IPS DF 19.7 (cell line): ENCODE measurements at regions not wholly inside any gene's neighbourhood (a gene's known extent, or its start where the extent isn't known, plus 50 kb on each side); places are given as distances from the start of the nearest gene placed in this dataset.

ENCODE experiments used
- DNase-seq: peaks from one replicate; pipeline ENCODE4 v3.0.0-alpha.2; 2013; ENCODE audit warnings: low read depth, low spot score

GRCh38 chr10:60728056-60728455 lies 50.2 kb upstream of the CDK1 start:
- no peak for DNase-seq

DNA sequence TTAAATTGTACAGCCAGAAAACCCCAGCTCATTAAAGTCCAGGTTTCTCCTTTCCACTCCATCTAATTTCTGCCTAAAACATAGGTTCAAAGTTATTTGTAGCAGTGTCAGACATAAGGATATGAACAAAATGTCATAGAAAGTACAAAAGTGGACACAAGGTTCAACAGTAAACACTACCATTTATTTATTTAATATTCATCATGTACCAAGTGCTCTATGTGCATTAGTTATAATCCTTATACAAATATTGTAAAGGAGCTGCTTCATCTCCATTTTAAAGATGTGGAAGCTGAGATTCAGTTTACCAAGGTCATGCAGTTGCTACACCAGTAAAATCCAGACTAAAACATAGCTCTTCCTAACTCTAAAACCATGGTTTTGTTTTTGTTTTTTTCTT lies 52.0 kb upstream of the CDK1 start:
- no peak for DNase-seq

DNA sequence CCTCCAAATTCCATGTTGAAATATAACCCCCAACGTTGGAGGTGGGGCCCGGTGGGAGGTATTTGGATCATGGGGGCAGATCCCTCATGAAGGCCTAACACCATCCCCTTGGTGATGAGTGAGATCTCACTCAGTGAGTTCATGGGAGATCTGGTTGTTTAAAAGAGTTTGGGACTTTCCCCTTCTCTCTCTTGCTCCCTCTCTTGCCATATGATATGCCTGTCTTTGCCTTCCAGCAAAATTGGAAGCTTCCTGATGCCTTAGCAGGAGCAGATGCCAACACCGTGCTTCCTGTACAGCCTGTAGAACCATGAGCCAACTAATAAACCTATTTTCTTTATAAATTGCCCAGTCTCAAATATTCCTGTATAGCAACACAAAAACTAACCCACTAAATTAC lies 55.7 kb upstream of the CDK1 start:
- DNase-seq: no peak

- DNase-seq: no peak
Measured at GRCh38 chr10:60719721-60720120, 58.6 kb upstream of the CDK1 start.

GRCh38 chr10:60718886-60719285 lies 59.4 kb upstream of the CDK1 start:
- DNase-seq: no peak

DNA sequence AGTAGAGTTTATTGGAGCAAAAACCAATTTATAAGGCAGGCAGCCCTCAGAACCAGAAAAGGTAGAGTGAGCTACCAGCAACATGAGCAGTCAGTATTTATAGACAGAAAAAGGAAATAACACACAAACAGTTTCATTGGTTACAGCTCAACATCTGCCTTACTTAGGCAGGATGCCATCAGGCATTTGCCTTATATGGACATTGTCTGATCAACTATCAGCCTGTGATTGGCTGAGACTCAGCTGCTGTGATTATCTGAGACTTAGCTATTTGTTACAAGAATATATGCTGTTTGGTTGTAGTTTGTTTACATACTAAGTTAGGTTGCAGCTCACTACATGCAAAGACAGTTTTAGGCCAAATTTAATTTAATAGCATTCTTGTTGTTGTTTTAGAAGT lies 60.4 kb upstream of the CDK1 start:
- DNase-seq: no peak

GRCh38 chr10:60714233-60714632 lies 64.0 kb upstream of the CDK1 start:
- no peak for DNase-seq

- DNase-seq: no peak
Measured at GRCh38 chr10:60711496-60711895, 66.8 kb upstream of the CDK1 start.

DNA sequence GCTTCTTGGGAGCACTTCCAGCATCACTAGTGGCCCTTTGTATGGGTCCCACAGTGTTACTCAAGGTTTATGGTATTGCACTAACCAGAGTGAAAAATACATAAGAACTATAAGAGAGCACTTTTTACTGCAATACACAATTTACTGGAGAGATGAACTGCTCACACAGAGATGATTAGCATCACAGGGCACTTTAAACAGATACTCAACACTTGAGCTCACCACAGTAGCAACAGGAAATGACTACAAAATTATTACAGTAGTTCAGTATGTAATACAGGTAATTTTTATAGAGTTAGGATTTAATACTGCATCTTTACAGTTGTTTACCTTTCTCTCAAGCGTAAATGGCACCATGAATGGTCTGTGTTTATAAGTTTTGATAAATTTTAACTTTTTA lies 68.2 kb upstream of the CDK1 start:
- DNase-seq: no peak

DNA sequence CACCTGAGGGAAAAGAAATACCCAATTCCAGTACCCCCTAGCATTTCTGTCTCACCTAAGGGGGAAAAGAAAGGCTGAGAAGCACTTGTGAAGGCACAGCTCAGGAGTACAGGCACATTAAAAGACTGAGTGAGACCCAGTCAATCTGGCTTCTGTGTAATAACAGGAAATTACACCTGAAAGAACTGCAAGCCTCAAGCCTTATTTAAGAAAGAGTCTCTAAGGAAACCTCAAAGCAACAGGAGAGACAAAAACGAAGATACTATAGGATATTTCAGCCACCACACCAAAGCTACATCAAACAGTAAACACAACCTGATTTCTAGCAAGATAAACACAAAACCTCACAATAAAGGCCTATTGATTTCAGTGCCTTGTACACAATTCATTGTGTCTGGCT lies 69.6 kb upstream of the CDK1 start:
- no peak for DNase-seq

- DNase-seq: no peak
Measured at GRCh38 chr10:60707841-60708240, 70.4 kb upstream of the CDK1 start.

DNA sequence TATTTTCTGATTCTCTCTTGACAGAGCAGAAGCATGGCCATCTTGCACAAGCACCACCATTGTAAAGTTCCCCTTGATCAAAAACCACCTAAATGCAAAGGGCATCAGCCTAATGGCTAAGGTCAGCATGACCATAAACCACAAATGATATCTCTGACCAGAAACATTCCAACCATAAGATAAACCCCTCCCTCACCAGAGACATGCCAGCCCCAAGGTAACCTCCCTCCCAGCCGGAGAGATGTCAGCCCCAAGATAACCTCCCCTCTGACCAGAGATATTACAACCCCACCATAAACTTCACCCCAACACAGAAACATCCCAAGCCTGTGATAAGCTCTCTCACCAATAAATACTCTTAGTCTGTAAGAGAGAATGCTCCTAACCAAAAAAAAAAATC lies 72.1 kb upstream of the CDK1 start:
- DNase-seq: no peak

DNA sequence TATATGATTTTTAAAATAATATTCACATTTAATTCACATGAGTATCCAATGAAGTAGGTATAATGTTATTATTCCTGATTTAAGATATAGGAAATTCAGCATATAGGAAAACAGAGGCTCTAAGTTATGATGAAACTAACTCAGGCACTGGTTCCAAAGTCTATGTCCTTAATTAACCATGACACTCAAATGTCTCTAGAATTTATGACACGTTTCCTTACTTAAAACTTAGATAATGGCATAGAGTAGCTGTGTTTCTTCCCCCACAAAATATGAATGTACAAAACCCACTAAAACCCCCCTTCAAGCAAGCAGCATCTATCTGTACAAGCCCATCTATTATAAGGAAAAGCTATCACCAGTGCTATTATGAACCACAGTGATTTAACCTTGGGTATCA lies 72.9 kb upstream of the CDK1 start:
- no peak for DNase-seq

DNA sequence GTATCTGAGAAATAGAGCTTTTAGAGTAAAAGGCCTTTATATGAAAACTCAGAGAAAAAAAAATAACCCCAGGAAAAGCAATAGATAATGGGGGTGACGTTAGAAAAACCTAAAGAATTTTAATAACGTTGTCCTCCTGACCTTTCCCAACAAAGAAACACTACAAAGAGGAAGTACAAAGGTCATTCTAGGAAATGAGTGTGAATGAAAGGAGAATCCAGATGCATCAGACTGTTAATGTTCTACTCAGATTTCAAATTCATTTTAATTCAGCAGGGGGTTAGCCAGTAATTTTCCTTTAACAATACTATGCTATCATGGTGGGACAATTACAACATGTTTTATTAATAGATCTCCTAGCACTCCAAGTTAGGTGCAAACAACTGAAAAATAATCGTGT lies 73.8 kb upstream of the CDK1 start:
- no peak for DNase-seq

GRCh38 chr10:60703266-60704041 lies 74.8 kb upstream of the CDK1 start:
- no peak for DNase-seq

DNA sequence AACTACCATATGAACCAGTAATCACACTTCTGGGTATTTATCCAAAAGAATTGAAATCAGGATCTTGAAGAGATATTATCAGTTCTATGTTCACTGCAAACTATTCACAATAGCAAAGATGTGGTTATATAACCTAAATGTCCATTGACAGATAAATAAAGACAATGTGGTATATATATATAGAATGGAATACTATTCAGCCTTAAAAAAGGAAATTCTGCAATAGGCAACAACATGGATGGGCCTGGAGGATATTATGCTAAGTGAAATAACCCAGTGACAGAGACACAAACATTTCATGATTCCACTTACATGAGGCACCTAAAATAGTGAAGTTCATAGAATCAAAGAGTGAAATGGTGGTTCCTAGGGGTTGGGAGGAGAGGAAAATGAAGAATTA lies 90.6 kb upstream of the CDK1 start:
- DNase-seq: no peak

- no peak for DNase-seq
Measured at GRCh38 chr10:60684091-60684490, 94.2 kb upstream of the CDK1 start.

DNA sequence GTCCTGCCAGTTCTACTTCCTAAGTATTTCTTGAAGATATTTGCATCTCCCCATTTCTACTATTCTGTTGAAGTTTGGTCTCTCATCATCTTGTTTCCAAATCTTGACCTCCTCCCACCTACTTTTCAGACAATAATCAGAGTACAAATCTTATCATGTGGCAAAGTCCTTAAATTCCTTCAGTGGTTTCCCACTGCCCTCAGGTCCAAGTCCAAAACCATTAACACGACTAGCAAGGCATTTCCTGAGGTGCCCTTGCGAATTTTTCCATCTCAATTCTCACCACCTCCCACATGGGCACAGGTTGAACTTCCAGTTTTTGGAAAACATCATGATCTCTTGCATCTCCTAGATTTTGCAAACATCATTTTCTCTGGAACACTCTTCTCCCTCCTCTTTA lies 97.2 kb upstream of the CDK1 start:
- DNase-seq: no peak

DNA sequence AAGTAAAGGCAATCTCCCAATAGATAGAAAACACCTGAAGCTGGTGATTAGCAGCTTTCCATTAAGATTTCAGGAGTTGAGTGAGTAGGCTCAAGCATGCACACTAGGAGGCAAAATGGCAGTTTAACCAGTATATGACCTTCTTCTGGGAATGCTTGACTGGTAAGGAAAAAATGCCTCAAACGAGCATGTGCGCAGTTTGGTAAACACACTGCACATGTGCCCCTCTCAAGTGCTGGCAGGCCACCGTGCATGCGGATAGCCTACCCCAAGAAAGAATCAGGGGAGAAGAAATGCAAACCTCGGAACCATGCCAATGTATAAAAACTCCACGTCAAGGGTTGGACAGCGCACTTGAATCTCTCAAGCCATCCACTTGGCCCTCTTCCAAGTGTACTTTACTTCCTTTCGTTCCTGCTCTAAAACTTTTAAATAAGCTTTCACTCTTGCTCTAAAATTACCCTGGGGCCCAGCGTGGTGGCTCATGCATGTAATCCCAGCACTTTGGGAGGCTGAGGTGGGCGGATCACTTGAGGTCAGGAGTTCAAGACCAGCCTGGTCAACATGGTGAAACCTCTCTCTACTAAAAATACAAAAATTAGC lies 98.8 kb upstream of the CDK1 start:
- no peak for DNase-seq

GRCh38 chr10:60678978-60679377 lies 99.3 kb upstream of the CDK1 start:
- DNase-seq: no peak

GRCh38 chr10:60677531-60678129 lies 100.6 kb upstream of the CDK1 start:
- no peak for DNase-seq

- DNase-seq: no peak
Measured at GRCh38 chr10:60675236-60675635, 103.0 kb upstream of the CDK1 start.

- DNase-seq: no peak
Measured at GRCh38 chr10:60669501-60669900, 108.8 kb upstream of the CDK1 start.
